GM12891 (cell line): ENCODE measurements at regions not wholly inside any gene's neighbourhood (a gene's known extent, or its start where the extent isn't known, plus 50 kb on each side); places are given as distances from the start of the nearest gene placed in this dataset.
"Not testable (repeated sequence)": the region's sequence is repeated elsewhere in the genome, so short reads cannot be mapped to it uniquely, and the experiment has no call there.

Source experiments
- DNase-seq: peaks from one replicate; pipeline ENCODE4 v3.0.0; 2011; ENCODE audit warnings: low spot score; ENCODE audit not compliant: insufficient read length
- FAIRE-seq: peaks from 2 replicates; lab custom pipeline; 2011; peaks lifted over from hg19 to GRCh38; lab: Jason Lieb, UNC
- PAX5 ChIP-seq: IDR thresholded peaks from 2 replicates; pipeline ENCODE4 v1.6.1; 2011; ENCODE audit warnings: low read length, moderate library complexity, mild to moderate bottlenecking; ENCODE audit not compliant: insufficient read depth, severe bottlenecking
- POLR2A ChIP-seq: IDR thresholded peaks from 2 replicates; pipeline ENCODE4 v1.6.1; 2011; ENCODE audit warnings: low read depth, low read length, control low read depth
- POLR2AphosphoS5 ChIP-seq: IDR thresholded peaks from 2 replicates; pipeline ENCODE4 v1.6.1; 2011; ENCODE audit warnings: low read depth, low read length, control low read depth
- POU2F2 ChIP-seq: IDR thresholded peaks from 2 replicates; pipeline ENCODE4 v1.6.1; 2011; ENCODE audit warnings: low read depth, mild to moderate bottlenecking, control low read depth, low read length, moderate library complexity
- SPI1 ChIP-seq: IDR thresholded peaks from 2 replicates; pipeline ENCODE4 v1.6.1; 2011; ENCODE audit warnings: low read depth, low read length, control low read depth
- TAF1 ChIP-seq: IDR thresholded peaks from 2 replicates; pipeline ENCODE4 v1.6.1; 2011; ENCODE audit warnings: low read depth, low read length, control low read depth

GRCh38 chr3:6734395-6734746 lies 126.5 kb upstream of the GRM7 start:
- DNase-seq (no peak), FAIRE-seq (no peak)
- TF ChIP-seq POU2F2 (no peak), PAX5 (no peak), POLR2A (no peak), TAF1 (no peak), POLR2AphosphoS5 (no peak), SPI1 (no peak)

GRCh38 chr3:6736836-6737629 lies 123.9 kb upstream of the GRM7 start:
- FAIRE-seq, result no peak
- DNase-seq, result no peak
- TF ChIP-seq POLR2A (no peak), POU2F2 (no peak)

GRCh38 chr3:6737630-6738029 lies 123.3 kb upstream of the GRM7 start:
- no peak for FAIRE-seq
- TF ChIP-seq POLR2A, result no peak
- no peak for TF ChIP-seq SPI1
- TF ChIP-seq POU2F2, result no peak
- TF ChIP-seq POLR2AphosphoS5, result no peak
- TF ChIP-seq PAX5, result no peak
- no peak for TF ChIP-seq TAF1
- no peak for DNase-seq

GRCh38 chr3:6739288-6739687 lies 121.6 kb upstream of the GRM7 start:
- no peak for TF ChIP-seq POU2F2
- no peak for TF ChIP-seq POLR2AphosphoS5
- TF ChIP-seq TAF1, result no peak
- no peak for TF ChIP-seq POLR2A
- TF ChIP-seq PAX5, result no peak
- FAIRE-seq, result no peak
- no peak for DNase-seq

- TF ChIP-seq POU2F2 (no peak), PAX5 (no peak), TAF1 (no peak), POLR2AphosphoS5 (no peak), POLR2A (no peak), SPI1 (no peak)
- FAIRE-seq, result no peak
- DNase-seq, result no peak
Observed at GRCh38 chr3:6743067-6743720, 117.7 kb upstream of the GRM7 start.

GRCh38 chr3:6746443-6746842 lies 114.5 kb upstream of the GRM7 start:
- FAIRE-seq (no peak), DNase-seq (no peak)
- no peak for TF ChIP-seq SPI1
- no peak for TF ChIP-seq TAF1
- TF ChIP-seq POLR2A, result no peak

GRCh38 chr3:6747017-6747416 lies 113.9 kb upstream of the GRM7 start:
- TF ChIP-seq POLR2AphosphoS5 (no peak), PAX5 (no peak), POLR2A (no peak), TAF1 (no peak), SPI1 (no peak), POU2F2 (no peak)
- DNase-seq, result no peak
- FAIRE-seq, result no peak

GRCh38 chr3:6750782-6751181 lies 110.1 kb upstream of the GRM7 start:
- TF ChIP-seq TAF1 (no peak), PAX5 (no peak), POLR2A (no peak), SPI1 (no peak), POU2F2 (no peak), POLR2AphosphoS5 (no peak)
- no peak for FAIRE-seq
- no peak for DNase-seq

- FAIRE-seq (no peak), DNase-seq (no peak)
- no peak for TF ChIP-seq POLR2AphosphoS5
- TF ChIP-seq POU2F2, result no peak
- TF ChIP-seq TAF1, result no peak
- TF ChIP-seq SPI1, result no peak
- no peak for TF ChIP-seq PAX5
- TF ChIP-seq POLR2A, result no peak
Observed at GRCh38 chr3:6753536-6753935, 107.4 kb upstream of the GRM7 start.

GRCh38 chr3:6769532-6770396 lies 91.2 kb upstream of the GRM7 start:
- not testable (repeated sequence) for DNase-seq, FAIRE-seq
